Hematopoietic multipotent progenitor cell treated with erythropoietin and hydrocortisone succinate and interleukin-3 and kit ligand, for 6 days (in vitro differentiated cells): ENCODE measurements at regions not wholly inside any gene's neighbourhood (a gene's known extent, or its start where the extent isn't known, plus 50 kb on each side); places are given as distances from the start of the nearest gene placed in this dataset.

Experiments
- DNase-seq: peaks from one replicate; pipeline ENCODE4 v3.0.0-alpha.2; 2015

DNA sequence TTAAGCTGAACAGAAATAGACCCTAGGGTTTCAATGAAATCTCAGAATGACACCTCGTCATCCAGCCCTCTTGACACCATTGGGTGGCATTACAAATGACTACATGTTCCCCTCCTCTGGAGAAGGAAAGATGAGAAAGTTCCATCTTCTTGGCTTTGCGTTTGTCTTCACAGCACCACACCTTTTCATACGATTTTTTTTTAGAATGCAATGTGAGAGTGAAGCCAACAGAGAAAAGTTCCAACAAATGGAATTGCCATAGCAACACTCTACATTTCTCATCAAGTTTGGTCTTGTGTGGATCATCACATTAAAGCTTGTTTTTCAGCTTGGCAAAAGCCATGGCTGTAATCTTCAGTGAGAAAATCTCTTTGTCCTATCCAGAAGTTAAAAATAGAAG lies 183.4 kb upstream of the SNX7 start:
- DNase-seq: no peak

DNA sequence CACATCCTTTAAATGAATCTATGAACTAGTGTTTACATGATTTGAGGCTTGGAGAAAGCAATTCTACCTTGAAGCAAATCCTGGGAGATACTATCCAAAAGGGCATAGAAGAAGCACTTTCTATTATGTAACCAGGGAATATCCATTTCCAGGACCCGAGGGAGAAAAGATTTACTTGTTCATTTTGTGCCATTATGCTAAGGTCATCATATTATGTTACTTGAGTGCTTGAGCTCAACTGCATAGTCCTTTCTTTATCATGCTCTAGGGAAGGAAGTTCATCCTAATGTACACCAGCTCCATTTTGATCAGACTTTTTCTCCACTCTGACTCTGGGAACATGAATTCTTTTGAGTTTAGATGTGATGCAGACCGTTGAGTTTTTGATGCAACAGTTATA lies 188.6 kb upstream of the SNX7 start:
- DNase-seq: no peak

DNA sequence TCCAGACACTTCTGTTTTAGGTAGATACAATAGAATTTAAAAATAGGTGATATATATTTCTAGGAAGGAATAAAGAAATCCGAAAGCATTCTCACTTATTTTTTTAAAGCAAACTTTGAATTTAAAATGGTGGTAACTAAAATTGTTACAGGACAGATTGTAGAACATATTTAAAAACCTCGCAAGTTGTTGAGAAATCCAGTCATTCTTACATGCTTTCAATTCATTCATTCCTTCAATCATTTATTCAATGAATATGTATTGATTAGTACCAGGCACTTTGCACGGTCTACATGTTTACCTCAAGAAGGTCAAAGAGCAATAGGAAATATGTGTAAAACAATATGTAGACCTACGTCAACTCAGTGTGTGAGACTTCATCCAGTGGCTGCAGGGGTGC lies 189.9 kb upstream of the SNX7 start:
- no peak for DNase-seq

DNA sequence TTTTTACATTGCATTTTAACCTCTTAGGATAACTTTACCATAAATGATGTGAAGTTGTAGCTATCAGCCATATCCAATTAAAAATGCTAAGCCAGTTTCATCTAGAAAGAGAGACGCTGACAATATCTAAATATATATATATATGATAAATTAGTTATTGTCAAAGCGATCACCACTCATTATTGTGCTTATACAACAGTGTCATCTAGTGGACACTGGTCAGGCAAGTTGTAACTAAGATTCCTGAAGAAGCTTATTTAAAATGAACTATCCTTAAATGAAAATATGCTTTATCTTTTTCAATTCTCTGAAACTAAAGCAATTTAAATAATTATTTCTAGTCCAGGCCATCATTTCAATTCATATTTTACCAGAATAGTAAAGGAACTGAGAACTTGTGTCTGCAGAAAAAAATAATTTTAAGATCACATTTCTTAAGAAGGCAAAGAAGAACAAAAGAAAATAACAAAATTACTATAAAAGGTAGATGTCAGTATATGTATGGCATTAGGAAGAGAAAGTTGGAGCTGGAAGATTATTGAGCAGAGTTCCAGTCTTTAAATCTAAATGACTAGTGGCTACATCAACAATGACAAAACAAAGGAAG lies 193.3 kb upstream of the SNX7 start:
- peak; percentile 62 for DNase-seq

DNA sequence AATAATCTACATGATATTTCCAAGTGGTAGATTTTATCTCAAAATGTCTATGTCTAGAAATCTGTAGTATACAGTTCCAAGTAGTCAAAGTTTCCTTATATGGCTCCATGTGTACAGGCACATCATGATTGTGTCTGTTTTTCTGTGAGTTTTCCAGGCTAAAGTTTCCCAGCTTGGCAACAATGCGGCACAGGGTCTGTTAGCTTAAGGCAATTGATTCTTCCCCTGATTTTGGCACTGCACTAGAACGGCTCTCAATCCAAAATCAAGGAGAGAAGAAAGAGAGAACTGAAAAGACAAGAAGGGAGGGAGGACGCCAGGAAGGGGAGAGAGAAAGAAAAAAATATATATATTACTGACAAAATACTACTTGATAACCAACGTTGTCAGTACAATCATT lies 193.9 kb upstream of the SNX7 start:
- no peak for DNase-seq

DNA sequence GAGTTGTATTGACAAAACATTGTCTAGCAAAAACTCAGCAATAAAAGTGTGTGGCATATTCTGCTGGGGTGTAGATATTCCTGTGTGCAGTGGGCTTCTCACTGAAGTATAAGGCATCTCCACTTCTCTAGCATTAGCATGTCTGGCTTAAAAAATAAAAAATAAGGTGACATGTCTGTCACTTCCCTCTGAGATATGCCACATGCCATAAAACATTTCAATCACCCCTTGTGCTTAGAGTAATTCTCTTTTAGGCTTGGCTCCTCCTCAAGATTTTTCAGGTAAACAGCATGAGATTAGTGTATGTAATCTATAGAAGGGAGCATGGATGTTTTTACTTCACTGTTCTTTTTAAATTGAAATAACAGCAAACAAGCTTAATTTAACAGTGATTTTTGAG lies 194.4 kb upstream of the SNX7 start:
- DNase-seq: no peak

DNA sequence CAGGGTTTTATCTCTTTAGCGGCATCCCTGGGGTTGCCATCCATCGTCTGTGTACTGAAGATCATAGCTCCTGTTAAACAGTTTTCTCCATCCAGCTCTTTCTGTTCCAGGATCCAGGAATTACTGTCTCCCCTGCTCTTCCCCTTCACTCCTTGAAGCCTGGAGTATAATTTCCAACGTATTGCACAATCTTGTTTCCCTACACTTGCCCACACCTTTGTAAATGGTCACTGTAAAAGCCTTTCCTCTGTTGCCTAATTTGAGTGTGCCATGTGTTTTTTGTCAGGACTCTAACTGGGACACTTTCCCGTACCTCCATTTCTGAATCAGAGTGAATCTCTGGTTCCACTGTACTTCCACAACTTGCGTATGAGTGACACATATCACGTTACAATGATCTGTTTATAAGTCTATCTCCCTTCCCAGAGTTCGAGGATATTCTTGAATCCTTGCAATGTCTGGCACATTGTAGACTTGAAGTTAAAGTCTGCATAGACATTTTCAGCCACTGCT lies 199.6 kb upstream of the SNX7 start:
- DNase-seq: no peak

DNA sequence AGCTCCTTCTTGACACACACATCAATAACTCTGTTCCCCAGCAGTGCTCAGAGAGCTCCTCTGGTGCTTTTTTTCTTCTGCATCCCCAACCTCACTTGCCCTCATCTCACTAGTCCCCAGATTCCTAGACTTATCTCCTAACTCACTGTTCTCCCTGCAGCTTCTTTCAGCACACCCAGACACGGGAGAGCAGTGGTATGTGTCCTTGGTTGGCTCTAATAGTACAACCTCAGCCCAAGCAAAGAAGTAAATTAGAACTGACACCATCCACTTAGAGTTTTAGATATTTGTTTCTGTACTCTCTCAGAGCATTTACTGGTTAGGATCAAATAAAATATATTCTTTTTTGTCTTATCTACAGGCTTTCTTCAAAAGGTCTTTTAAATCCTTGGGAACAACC lies 201.4 kb upstream of the SNX7 start:
- DNase-seq: no peak

DNA sequence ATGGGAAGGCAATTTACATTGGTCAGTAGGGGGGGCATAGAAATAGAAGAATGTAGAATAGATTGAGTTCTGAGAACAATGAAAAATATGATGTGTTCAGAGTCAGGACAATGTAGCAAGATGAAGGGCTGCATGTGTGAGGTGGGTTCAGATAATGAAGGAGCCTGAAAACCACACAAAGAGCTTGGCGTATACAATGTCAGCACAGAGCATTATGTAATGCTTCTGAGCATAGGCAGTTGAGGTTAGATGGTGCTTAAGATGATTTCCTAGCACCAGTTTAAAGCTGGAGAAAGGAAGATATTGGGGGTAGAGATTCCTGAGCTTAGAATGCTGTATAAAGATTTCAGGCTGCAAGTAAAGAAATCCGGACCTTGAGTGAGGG lies 202.0 kb upstream of the SNX7 start:
- peak; percentile 6 for DNase-seq

DNA sequence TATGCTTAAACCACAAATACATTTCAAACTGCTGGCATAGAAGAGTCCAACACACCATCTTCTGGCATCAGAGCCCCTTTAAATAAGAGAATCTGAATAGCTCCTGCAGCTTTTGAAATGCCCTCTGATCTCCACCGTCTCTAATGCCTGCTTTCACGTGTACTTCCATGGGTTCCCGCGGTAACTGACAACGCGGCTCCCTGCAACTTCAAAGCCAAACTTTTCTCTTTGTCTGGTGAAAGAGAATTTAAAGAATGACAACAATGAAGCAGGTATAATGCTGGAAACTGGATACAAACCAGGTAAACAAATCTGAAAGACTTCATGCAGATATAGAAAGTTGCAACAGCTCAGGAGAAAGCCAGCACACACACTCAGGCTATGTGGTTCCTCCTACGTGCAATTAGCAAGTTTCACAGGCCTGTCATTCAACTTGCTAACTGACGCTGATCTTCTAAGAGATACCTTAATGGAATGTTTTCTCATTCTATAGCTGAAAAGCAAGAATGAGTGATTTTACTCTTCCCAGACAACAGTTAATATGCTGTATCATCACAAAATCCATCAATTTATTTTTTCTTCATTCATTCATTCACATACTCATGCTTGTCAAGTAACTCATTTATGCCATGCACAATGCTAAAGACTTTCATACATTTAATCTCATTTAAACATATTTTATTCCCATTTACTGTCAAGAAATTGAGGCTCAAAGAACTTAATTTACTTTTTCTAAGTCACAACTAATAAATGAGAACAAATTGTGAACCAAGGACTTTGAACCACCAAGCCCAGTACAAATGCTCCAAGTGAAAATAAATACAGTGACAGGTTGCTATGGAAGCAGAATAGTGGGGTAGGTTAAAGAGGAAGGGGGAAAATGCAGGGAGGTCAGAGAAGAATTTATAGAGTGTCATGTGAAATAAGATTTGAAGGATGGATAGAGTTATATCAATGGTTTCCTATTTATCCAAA lies 202.7 kb upstream of the SNX7 start:
- DNase-seq: no peak

DNA sequence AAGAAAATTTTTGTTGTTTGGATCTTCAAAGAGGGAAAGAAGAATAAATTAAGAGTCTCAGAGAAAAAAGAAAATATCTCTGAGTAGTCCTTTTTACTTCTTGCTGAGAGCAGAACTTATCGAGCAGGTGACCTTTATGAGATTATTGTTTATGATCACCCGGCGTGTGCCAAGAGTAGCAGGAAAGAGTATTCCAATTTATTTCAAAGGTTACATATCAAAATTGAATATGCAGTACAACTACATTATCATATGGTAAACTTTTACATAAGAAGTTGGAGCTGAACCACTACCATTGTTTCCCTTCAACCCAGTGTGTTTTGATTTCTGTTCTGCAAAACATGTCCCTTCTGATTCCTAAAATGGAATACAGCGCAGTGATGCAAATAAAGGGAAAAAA lies 204.3 kb upstream of the SNX7 start:
- no peak for DNase-seq

DNA sequence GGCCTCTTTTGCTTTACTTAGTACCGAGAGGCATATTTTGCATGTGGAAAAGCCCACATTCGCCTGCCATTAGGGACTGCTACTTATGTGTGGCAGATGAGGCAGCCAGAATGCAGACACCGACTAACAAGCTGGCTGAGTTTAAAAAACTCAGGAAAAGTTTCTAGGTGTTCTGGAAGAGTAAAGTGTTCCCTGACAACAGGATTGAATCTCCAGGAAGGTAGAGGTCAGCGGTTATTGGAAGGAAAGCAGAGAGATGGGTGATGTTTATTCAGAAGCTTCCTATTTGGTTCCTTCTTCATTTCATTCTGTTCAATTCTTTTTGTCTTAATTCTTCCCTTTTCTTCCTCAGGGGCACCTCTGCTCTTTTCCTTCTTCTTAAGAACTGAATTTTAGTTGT lies 206.9 kb upstream of the SNX7 start:
- DNase-seq: no peak

DNA sequence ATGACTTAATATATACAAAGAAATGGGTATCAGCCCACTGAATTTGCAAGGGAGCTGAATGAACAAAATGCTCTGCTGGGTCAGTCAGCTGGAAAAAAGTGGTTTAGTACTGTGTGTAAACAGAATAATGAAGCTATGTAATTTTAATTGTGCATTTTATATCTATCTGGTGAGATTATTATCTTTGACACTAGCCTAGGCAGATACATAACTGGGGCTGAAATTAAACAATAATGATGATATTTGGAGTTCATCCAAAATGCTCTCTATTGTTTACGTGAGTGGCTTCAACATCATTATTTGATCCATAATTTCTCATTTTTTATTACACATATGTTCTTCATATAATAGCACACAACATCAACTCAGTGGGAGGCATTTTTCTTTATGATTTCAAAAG lies 208.5 kb upstream of the SNX7 start:
- DNase-seq: no peak

DNA sequence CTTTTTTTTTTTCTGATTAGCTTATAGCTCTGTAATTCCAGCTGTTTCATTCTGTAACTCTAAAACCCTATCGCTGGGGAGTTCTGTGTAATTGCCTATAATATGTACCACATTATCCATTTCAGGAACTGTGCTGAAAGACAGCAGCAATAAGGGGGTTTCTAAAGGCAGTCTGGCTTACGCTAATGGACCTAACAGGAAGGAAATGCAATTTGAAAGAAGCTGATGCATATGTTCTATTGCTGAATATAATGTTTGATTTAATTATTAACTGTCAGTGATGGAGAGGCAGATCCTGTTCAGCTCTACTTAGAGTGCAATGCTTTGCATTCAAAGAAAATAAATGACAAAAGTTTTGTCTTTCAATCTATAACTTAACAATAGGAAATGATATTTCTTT lies 209.4 kb upstream of the SNX7 start:
- no peak for DNase-seq

DNA sequence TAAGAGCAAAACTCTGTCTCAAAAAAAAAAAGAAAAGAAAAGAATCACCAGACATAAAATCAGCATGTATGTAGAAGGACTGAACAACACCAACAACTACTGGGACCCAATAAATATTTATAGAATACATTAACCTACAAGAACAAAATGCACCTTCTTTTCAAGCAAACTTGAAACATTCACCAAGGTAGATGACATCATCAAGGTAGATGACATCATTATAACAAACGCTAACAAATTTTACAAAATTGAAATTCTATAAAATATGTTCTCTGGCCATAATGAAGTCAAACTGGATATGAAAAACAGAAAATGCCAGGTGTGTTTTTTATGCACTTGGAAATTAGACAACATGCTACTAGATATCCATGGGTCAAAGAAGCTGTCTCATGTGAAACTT lies 220.2 kb upstream of the SNX7 start:
- DNase-seq: no peak

DNA sequence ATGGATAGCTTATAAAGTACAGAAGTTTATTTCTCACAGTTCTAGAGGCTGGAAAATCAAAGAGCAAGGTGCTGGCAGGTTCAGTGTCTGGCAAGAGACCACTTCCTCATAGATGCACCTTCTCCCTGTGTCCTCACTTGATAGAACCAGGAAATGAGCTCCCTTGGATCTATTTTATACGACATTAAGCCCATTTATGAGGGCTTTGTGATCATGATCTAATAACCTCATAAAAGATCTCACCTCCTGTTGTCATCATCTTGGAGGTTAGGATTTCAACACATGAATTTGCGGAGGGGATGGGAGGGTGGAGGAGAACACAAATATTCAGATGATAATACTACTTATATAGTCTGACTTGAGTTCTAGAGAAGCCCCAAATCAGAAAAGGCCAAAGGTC lies 222.1 kb upstream of the SNX7 start:
- no peak for DNase-seq

DNA sequence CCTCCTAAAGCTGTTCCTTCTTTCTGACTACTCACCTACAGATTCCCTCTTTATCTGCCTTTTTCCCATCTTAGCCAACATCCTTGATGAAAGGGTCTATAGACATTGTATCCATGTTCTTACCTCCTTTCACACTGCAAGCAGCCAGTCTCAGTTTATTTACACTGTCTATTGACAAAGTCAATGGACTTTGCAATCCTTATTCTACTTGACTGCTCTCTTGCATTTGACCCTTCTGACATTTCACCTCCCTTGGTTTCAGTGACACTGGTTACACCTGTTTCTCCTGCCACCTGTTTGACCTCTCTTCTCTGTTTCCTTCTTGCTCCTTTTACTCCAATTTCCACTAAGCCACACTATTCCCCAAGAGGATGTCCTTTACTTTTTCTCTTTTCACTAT lies 224.0 kb upstream of the SNX7 start:
- DNase-seq: no peak

DNA sequence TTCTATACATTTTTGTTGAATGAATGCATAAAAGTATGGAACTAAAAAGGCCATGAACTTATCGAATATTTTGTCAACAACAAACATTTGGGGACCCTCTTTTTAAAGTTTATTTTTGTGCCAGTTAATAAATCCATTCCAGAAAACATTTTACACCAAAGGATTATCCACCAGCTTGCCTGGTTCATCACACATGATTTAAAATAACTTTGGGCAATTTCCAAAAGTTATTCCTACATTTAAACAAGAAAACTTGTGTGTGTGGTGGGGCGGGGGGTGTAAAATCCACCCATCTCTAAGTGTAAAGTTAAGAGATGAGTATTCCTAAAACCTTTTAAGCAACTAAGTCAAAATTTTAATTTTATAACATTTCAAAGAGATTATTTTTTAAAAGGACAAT lies 224.5 kb upstream of the SNX7 start:
- DNase-seq: no peak

DNA sequence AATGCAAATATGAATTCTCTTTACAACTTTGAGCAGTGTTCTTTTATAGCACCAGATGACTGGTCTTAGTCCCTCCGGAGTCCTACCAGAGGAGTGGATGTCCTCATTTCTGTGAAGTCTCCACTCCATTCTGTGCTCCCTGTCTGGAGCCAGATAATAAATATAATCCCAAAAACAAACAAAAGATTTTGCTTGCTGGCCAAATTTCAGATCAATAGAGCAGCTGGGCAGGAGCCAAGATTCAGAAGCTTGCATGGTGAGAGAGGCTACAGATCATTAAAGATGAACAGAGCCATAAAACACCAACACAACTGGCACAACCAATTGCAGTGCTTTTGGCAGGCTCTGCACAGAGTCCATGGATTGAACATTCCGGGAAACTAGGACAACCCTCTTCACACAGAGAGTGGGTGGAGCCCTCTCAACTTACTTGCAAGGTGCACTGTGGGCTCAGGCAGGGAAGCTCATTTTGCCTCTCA lies 231.5 kb upstream of the SNX7 start:
- no peak for DNase-seq

DNA sequence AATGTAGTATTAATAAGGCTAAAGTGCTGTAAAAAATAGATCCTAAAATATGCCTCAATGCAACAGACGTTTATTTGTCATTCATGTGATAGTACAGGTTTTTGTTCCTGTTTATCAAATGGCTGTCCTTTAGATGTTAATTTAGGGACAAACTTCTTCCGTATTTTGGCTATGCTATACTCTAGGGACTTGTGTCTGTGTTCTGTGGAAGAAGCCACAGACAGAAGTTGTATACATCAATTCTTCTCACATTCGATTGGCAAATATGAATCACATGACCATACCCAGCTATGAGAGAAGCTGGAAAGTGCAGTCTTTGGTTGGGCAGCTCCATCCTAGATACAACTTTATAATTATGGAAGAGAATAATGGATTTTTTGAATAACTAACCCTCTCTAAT lies 232.7 kb upstream of the SNX7 start:
- DNase-seq: no peak

DNA sequence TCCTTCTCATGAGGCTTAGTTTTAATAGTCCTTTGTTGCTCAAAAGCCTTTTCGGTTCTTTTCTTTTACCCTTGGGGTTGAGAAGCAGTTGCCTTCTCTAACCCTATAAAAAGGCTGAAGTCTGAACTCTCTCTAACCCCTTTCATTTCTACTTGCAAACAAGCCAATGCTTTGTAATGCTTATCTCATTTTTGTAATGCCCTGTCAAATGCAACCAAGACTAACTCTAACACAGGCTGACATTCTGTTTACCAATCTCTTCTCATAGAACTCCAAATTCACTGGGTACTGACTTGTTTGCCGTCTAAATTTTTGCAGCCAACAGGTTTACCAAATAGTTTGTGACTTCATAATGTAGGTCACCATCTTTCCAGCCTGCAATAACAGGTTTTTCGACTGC lies 233.9 kb upstream of the SNX7 start:
- no peak for DNase-seq

DNA sequence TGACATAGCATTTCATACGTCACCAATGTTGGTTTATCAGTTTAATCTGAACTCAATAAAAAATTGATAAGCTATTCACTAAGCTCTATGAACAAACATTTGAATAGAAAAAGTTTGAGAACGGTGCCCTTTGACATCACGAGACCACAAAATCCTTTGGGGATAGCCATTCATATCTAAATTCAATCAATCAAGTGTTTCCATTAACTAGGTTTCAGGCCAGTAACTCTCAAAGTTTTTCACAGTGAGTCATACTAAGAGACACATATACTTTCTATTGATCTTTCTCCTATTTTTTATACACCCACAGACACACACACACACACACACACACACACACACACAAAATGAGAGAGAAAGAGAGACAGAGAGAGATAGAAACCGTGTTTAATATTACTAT lies 235.4 kb upstream of the SNX7 start:
- no peak for DNase-seq

DNA sequence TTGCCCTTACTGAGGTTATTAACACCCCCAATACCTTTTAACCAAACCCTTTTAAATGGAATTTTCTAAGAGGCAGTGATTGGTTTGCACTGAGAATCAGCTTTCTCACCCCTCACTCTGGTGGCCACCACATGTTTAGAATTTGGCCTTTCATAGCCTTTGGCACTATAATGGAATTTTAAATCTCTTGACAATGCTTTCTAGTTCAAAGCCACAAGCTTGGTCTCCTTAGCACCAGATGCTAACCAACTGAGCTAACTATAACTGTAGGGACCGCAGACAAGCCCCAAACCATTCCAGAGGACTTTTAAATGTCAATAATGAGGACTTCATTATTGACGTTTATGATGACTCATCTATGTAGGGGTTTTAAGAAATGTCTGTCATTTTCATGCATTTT lies 238.7 kb upstream of the SNX7 start:
- DNase-seq: no peak

DNA sequence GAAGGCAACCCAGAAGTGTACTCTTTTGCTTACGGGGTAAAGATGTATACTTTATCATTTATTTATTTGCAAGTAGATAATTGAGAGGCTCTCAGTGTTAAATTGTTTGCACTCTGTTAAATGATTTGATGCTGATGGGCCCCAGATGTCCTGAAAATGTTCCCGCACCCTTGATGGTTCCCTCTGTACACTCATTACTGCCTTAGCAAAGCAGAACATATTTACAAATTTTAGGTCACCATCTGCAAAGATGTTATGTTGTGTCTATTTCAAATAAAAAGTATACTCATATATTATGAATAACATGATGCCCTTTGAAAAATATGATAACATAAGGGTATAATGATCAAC lies 240.5 kb upstream of the SNX7 start:
- no peak for DNase-seq
